ENCODE measurements at regions not wholly inside any gene's neighbourhood (a gene's known extent, or its start where the extent isn't known, plus 50 kb on each side); places are given as distances from the start of the nearest gene placed in this dataset.

DNA sequence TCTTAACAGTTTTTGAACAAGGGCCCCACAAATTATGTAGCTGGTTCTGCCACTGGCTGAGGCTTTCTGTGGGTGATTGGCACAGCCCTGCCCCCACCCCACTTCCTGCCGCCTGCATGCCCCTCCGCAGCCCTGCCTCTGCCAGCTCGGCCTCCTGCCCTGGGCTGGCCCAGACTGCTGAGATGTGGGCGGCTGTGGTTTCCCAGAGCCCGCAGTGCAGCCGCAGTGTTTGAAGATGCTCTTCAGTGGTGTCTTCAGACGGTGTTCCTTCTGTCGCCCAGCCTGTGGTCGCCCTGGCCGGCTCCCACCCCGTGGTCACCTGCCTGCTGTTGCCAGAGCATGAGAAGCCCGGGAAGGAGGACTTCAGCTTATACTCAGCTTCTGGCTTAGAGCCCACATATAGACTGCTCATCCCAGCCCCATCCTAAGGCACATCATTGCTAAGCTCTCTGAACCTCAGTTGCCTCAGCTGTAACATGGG lies 154.3 kb downstream of the VEGFA start:
- H3K27ac ChIP-seq, result peak overlapping the region; percentile 53; the same call in 1 of the 2 replicates
- intact Hi-C loops (cut with micrococcal nuclease; ENCODE audit: unreplicated experiment), result no loop called here
- TF ChIP-seq, protein P1, sequence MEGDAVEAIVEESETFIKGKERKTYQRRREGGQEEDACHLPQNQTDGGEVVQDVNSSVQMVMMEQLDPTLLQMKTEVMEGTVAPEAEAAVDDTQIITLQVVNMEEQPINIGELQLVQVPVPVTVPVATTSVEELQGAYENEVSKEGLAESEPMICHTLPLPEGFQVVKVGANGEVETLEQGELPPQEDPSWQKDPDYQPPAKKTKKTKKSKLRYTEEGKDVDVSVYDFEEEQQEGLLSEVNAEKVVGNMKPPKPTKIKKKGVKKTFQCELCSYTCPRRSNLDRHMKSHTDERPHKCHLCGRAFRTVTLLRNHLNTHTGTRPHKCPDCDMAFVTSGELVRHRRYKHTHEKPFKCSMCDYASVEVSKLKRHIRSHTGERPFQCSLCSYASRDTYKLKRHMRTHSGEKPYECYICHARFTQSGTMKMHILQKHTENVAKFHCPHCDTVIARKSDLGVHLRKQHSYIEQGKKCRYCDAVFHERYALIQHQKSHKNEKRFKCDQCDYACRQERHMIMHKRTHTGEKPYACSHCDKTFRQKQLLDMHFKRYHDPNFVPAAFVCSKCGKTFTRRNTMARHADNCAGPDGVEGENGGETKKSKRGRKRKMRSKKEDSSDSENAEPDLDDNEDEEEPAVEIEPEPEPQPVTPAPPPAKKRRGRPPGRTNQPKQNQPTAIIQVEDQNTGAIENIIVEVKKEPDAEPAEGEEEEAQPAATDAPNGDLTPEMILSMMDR (conservative IDR thresholded peaks at IDR 0.05), result no peak
- no peak for TF ChIP-seq EZH2 (IDR thresholded peaks at IDR 0.05; ENCODE audit: low read depth)
- H3K36me3 ChIP-seq (ENCODE audit: low read depth), result no peaks in the 10 kb centered on the region
- H3K9me3 ChIP-seq (ENCODE audit: insufficient read depth, low read depth), result no peaks in the 10 kb centered on the region
- peak overlapping the region; percentile 35; the same call in 1 of the 2 replicates for H3K4me2 ChIP-seq
- H3K27me3 ChIP-seq (ENCODE audit: insufficient read depth, low read depth), result no peaks in the 10 kb centered on the region
- no peak overlapping the region for H2AFZ ChIP-seq
- POLR2A ChIA-PET (ENCODE audit: unreplicated experiment), result no interaction called here
- H4K20me1 ChIP-seq (ENCODE audit: insufficient read depth), result no peaks in the 10 kb centered on the region
- H3K4me1 ChIP-seq (replicated peaks; ENCODE audit: insufficient read depth), result peaks cover 57% of the 10 kb centered on the region
- no peaks in the 10 kb centered on the region for H3K79me2 ChIP-seq (ENCODE audit: low read depth)
- CTCF ChIA-PET, result no interaction called here
- H3K9me2 ChIP-seq (ENCODE audit: insufficient read depth), result no peaks in the 10 kb centered on the region
- DNase-seq, result no peak
- no TSS peak for BruUV-seq (replicated peaks)
- no peak overlapping the region for H3K4me3 ChIP-seq
- peaks cover 45% of the 10 kb centered on the region for H3F3A ChIP-seq (ENCODE audit: insufficient read depth, low read depth)

- Histone ChIP-seq H3K4me1 (replicated peaks; ENCODE audit: insufficient read depth) (peaks cover 51% of the 10 kb centered on the region), H3K79me2 (ENCODE audit: low read depth) (no peaks in the 10 kb centered on the region), H4K20me1 (ENCODE audit: insufficient read depth) (no peaks in the 10 kb centered on the region), H3K4me3 (no peak overlapping the region), H3K9me2 (ENCODE audit: insufficient read depth) (no peaks in the 10 kb centered on the region), H3K4me2 (peak overlapping the region; percentile 35; the same call in 1 of the 2 replicates), H3F3A (ENCODE audit: insufficient read depth, low read depth) (peaks cover 39% of the 10 kb centered on the region), H3K36me3 (ENCODE audit: low read depth) (no peaks in the 10 kb centered on the region), H3K27me3 (ENCODE audit: insufficient read depth, low read depth) (no peaks in the 10 kb centered on the region), H3K27ac (peak overlapping the region; percentile 53; the same call in 1 of the 2 replicates), H2AFZ (no peak overlapping the region), H3K9me3 (ENCODE audit: insufficient read depth, low read depth) (no peaks in the 10 kb centered on the region)
- intact Hi-C loops (cut with micrococcal nuclease; ENCODE audit: unreplicated experiment), result no loop called here
- peak; percentile 35 to 48 for DNase-seq
- ChIA-PET CTCF (no interaction called here), POLR2A (ENCODE audit: unreplicated experiment) (no interaction called here)
- BruUV-seq (replicated peaks), result no TSS peak
- TF ChIP-seq EZH2 (IDR thresholded peaks at IDR 0.05; ENCODE audit: low read depth), result no peak
- TF ChIP-seq, protein P1 (conservative IDR thresholded peaks at IDR 0.05), result no peak
Observed at GRCh38 chr6:43923376-43924221, 153.6 kb downstream of the VEGFA start.

GRCh38 chr6:43922426-43923375 lies 152.7 kb downstream of the VEGFA start:
- Histone ChIP-seq H3K27me3 (ENCODE audit: insufficient read depth, low read depth) (no peaks in the 10 kb centered on the region), H3K36me3 (ENCODE audit: low read depth) (no peaks in the 10 kb centered on the region), H4K20me1 (ENCODE audit: insufficient read depth) (no peaks in the 10 kb centered on the region), H3F3A (ENCODE audit: insufficient read depth, low read depth) (peaks cover 30% of the 10 kb centered on the region), H3K79me2 (ENCODE audit: low read depth) (no peaks in the 10 kb centered on the region), H3K4me3 (no peak overlapping the region), H2AFZ (no peak overlapping the region), H3K4me1 (replicated peaks; ENCODE audit: insufficient read depth) (peaks cover 42% of the 10 kb centered on the region), H3K4me2 (peak overlapping the region; percentile 35; the same call in 1 of the 2 replicates), H3K9me2 (ENCODE audit: insufficient read depth) (no peaks in the 10 kb centered on the region), H3K27ac (peak overlapping the region; percentile 53; the same call in 1 of the 2 replicates), H3K9me3 (ENCODE audit: insufficient read depth, low read depth) (no peaks in the 10 kb centered on the region)
- DNase-seq, result no peak
- ChIA-PET POLR2A (ENCODE audit: unreplicated experiment) (no interaction called here), CTCF (no interaction called here)
- TF ChIP-seq, protein P1 (conservative IDR thresholded peaks at IDR 0.05), result no peak
- no peak for TF ChIP-seq EZH2 (IDR thresholded peaks at IDR 0.05; ENCODE audit: low read depth)
- intact Hi-C loops (cut with micrococcal nuclease; ENCODE audit: unreplicated experiment), result no loop called here
- no TSS peak for BruUV-seq (replicated peaks)

All from PC-9 (cell line).